Umbilical cord (tissue), 1 donor: ENCODE measurements at regions not wholly inside any gene's neighbourhood (a gene's known extent, or its start where the extent isn't known, plus 50 kb on each side); places are given as distances from the start of the nearest gene placed in this dataset.

ENCODE experiments used
- DNase-seq: peaks from one replicate; pipeline ENCODE4 v3.0.0-alpha.2; 2015; ENCODE audit warnings: low spot score

DNA sequence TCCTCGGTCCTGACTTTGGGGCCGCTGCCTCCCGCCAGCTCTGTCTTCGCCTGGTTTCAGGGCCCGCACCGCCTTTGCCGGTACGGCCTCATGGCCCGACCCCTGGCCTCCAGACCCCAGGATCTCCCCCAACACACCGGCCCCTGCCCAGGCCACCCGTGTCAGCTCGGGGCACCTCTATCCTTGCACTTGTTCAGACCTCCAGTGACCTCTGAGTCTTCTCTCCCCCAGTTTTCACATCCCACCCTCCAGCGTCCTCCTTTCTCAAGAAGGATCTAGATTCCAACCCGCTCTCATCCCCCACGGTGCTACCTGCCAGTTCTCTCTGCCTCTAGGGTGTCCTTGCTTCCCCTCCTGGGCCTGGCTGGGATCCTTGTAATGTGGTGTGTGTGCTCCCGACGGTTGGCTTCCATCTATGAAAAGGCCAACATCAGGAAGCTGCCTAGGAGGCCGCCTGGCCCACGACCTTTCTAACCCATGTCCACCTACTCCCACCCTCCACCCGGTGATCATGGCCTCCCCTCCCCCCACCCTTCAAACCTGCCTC is 61.1 kb downstream of the SPATA31C2 start:
- no peak for DNase-seq

- DNase-seq = peak; percentile 90
Observed at GRCh38 chr9:88076286-88077070, 61.8 kb downstream of the SPATA31C2 start.

GRCh38 chr9:88075966-88076285 is 62.3 kb downstream of the SPATA31C2 start:
- no peak for DNase-seq

GRCh38 chr9:88075506-88075905 is 62.8 kb downstream of the SPATA31C2 start:
- no peak for DNase-seq

- DNase-seq = no peak
Observed at GRCh38 chr9:88074931-88075330, 63.3 kb downstream of the SPATA31C2 start.

DNA sequence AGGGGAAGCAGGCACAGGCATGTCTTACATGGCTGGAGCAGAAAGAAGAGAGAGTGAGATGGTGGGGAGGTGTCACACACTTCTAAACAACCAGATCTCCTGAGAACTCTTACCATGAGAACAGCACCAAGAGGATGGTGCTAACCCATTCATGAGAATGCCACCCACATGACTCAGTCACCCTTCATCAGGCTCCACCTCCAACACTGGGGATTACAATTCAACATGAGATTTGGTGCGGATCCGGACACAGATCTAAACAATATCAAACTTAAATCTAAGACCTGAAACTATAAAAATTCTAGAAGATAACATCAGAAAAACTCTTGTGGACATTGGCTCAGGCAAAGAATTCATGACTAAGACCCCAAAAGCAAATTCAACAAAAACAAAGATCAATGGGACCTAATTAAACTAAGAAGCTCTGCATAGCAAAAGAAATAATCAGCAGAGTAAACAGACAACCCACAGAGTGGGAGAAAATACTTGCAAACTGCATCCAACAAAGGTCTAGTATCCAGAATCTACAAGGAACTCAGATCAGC is 65.4 kb downstream of the SPATA31C2 start:
- DNase-seq = no peak

- no peak for DNase-seq
Observed at GRCh38 chr9:88071331-88071730, 66.9 kb downstream of the SPATA31C2 start.

GRCh38 chr9:88065619-88066018 is 72.7 kb downstream of the SPATA31C2 start:
- DNase-seq = no peak

GRCh38 chr9:88064554-88064953 is 73.7 kb downstream of the SPATA31C2 start:
- no peak for DNase-seq

DNA sequence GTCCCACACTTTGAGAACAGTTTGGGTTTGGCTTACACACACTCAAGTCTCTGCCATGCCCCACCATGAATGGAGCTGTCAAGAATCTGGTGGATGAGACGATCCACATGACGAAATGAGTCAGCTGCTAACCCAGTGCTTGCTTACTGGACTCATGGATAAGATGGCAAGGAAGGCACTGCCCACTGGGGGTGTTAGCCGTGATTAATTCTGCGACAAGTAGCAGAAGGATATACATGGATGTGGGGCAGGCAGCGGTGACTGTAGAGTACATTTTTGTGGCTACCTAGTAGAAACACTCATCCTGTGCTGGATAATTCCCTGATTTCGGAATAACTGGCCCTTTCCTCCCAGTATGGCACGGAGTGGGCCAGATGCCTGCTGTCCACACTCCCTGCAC is 77.5 kb downstream of the SPATA31C2 start:
- DNase-seq = no peak

DNA sequence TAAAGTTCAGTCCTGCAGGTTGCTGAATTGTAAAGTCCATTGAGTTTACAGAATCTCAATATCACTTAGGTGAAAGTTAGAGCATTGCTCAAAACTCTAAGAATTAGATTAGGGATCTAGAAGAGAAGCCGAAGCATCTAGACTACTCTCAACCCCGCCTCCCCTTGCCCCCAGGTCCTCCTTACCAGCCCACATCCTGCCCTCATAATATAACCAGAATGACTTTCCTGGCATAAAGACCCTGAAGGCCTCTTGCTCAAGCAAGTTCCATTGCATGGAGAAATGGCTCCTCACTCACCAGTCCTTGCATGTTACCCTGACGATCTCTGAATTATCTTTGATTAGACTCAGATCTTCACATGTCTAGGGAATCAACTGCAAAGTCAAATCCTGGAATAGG is 78.8 kb downstream of the SPATA31C2 start:
- DNase-seq = no peak

DNA sequence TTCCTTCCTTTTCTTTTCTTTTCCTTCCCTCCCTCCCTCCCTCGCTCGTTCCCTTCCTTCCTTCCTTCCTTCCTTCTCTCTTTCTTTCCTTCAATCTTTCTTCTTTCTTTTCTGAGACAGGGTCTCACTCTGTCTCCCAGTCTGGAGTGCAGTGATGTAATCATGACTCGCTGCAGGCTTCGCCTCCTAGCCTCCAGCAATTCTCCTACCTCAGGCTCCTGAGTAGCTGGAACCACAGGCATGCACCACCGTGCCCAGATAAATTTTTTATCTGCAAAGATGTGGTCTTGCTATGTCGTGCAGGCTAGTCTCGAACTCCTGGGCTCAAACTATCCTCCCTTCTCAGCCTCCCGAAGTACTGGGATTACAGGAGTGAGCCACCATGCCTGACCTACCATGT is 81.4 kb downstream of the SPATA31C2 start:
- DNase-seq = no peak

DNA sequence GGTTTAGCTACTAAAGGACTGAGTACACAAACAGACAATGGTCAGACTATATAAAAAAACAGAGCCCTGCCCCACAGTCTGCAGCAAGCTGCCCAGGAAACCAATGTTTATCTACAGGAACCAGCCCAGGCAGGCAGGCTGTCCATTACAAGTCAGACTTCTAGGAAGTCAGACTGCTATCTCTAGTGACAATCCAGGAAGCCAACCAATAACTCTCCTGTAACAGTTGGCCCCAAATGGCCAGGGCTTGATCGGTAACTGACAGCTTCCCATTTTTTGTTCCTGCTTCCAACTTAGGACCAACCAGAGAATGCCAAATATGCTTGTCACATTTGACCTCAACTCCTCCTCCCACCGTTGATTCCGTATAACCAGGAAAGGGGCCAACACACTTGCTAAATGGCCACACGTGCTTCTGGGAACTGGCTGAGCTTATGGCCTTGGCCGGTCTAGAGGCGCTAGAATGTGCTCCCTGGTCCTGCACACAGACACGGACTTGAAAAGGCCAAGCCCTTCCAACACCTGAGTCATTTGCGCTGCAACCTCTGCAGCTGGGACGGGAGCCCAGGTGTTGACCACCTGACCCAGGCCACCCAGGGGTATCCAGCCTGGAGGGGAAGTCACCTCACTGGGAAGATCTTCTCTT is 79.6 kb upstream of the CDK20 start:
- DNase-seq = no peak

- DNase-seq = peak; percentile 82
Observed at GRCh38 chr9:88052321-88052965, 78.1 kb upstream of the CDK20 start.

- DNase-seq = no peak
Observed at GRCh38 chr9:88051138-88051537, 76.8 kb upstream of the CDK20 start.

GRCh38 chr9:88049677-88050307 is 75.5 kb upstream of the CDK20 start:
- no peak for DNase-seq

DNA sequence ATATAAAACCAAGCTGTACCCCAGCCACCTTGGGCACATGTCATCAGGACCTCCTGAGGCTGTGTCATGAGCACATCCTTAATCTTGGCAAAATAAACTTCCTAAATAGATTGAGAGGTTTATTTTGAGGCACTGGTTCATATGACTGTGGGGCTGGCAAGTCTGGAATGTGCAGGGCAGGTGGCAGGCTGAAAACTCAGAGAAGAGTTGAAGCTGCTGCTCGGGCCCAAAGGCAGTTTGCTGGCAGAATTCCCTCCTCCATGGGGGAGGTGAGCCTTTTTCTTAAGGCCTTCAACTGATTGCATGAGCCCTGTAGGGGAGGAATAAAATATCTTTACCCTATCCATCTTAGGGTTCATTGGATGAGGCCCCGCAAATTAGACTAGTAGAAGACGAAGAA is 72.2 kb upstream of the CDK20 start:
- DNase-seq = no peak

- no peak for DNase-seq
Observed at GRCh38 chr9:88045686-88046085, 71.4 kb upstream of the CDK20 start.

DNA sequence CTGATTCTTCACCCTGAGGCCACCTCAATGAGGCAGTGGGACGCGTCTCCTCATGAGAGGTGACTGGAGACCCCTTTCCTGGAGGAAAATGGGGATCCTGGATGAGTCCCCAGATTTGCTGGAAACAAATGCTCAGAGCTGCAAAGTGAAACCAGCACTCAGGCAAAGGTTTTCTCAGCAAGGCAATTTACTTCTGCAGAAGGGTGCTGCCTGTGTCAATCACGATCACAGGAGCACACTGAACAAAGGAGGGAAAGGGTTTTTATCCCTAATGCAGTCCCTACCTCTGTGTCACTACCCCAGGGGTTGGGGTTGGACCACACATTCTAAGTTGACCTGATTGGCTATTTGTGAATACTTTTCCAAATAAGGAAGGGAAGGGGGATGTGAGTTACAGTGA is 69.9 kb upstream of the CDK20 start:
- no peak for DNase-seq

- no peak for DNase-seq
Observed at GRCh38 chr9:88043647-88044046, 69.3 kb upstream of the CDK20 start.

GRCh38 chr9:88041447-88041846 is 67.1 kb upstream of the CDK20 start:
- peak; percentile 35 for DNase-seq

DNA sequence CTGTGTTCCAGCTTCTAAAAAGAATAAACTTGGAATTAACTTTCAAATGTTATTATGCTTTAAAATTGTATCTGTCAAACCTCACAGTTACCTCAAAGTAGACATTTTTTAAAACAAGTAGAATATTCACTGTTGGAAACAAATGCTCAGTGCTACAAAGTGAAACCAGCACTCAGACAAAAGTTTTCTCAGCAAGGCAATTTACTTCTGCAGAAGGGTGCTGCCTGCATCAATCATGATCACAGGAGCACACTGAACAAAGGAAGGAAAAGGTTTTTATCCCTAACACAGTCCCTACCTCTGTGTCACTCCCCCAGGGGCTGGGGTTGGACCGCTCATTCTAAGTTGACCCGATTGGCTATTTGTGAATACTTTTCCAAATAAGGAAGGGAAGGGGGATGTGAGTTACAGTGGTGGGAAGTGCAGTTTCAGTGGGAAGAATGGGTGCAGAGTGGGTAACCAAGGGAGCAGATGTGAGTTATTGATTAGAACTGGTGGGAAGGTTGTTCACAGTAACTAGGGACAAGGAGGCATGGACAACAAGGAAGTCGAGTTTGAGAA is 63.0 kb upstream of the CDK20 start:
- DNase-seq = no peak
